ENCODE measurements at regions not wholly inside any gene's neighbourhood (a gene's known extent, or its start where the extent isn't known, plus 50 kb on each side); places are given as distances from the start of the nearest gene placed in this dataset.

- no peak overlapping the region for H3K4me3 ChIP-seq
- no peaks in the 10 kb centered on the region for H4K20me1 ChIP-seq (ENCODE audit: low read depth)
- H3K79me2 ChIP-seq (ENCODE audit: low read depth) = no peaks in the 10 kb centered on the region
- no peak overlapping the region for H3K4me2 ChIP-seq
- H3K4me3 Mint-ChIP-seq = no peak overlapping the region
- no peak overlapping the region for H3K27ac Mint-ChIP-seq
- H3K9me3 ChIP-seq (ENCODE audit: low read depth) = no peaks in the 10 kb centered on the region
- no peak overlapping the region for H3K9ac ChIP-seq
- H3K4me1 Mint-ChIP-seq = peaks cover 2% of the 10 kb centered on the region
- no peak overlapping the region for H3K27ac ChIP-seq
- H3K36me3 Mint-ChIP-seq = no peaks in the 10 kb centered on the region
- peaks cover 5% of the 10 kb centered on the region for H3K4me1 ChIP-seq
- no peaks in the 10 kb centered on the region for H3K27me3 ChIP-seq
- H3K9me3 Mint-ChIP-seq = peaks cover 2% of the 10 kb centered on the region
- H3F3A ChIP-seq (ENCODE audit: low read depth) = no peaks in the 10 kb centered on the region
- no peaks in the 10 kb centered on the region for H3K36me3 ChIP-seq
- TF ChIP-seq EZH2phosphoT487 (IDR thresholded peaks at IDR 0.05) (no peak), CTCF (IDR thresholded peaks at IDR 0.05) (no peak)
- H3K27me3 Mint-ChIP-seq (ENCODE audit: insufficient read depth, low read depth) = peaks cover 2% of the 10 kb centered on the region
- H2AFZ ChIP-seq (replicated peaks) = no peak overlapping the region
- DNase-seq (ENCODE audit: low spot score) = no peak
These were observed 160.0 kb downstream of the PIK3R1 start for GRCh38 chr5:68375540-68375939.

- H3K4me2 ChIP-seq = no peak overlapping the region
- peaks cover 2% of the 10 kb centered on the region for H3K4me1 Mint-ChIP-seq
These were observed 161.4 kb downstream of the PIK3R1 start for GRCh38 chr5:68376935-68377334.

GRCh38 chr5:68377733-68378132, 162.2 kb downstream of the PIK3R1 start:
- H3K4me2 ChIP-seq = no peak overlapping the region
- Mint-ChIP-seq H3K27me3 (ENCODE audit: insufficient read depth, low read depth) (no peaks in the 10 kb centered on the region), H3K36me3 (no peaks in the 10 kb centered on the region)

More at GRCh38 chr5:68376935-68377334, 161.4 kb downstream of the PIK3R1 start:
- no peaks in the 10 kb centered on the region for H4K20me1 ChIP-seq (ENCODE audit: low read depth)
- Mint-ChIP-seq H3K9me3 (peaks cover 2% of the 10 kb centered on the region), H3K27me3 (ENCODE audit: insufficient read depth, low read depth) (no peaks in the 10 kb centered on the region), H3K27ac (no peak overlapping the region), H3K36me3 (no peaks in the 10 kb centered on the region), H3K4me3 (no peak overlapping the region)
- no peak for DNase-seq (ENCODE audit: low spot score)
- no peaks in the 10 kb centered on the region for H3K79me2 ChIP-seq (ENCODE audit: low read depth)
- no peak overlapping the region for H3K27ac ChIP-seq
- no peaks in the 10 kb centered on the region for H3F3A ChIP-seq (ENCODE audit: low read depth)
- no peak overlapping the region for H2AFZ ChIP-seq (replicated peaks)
- peaks cover 5% of the 10 kb centered on the region for H3K4me1 ChIP-seq
- no peak overlapping the region for H3K4me3 ChIP-seq
- H3K36me3 ChIP-seq = no peaks in the 10 kb centered on the region
- no peak overlapping the region for H3K9ac ChIP-seq
- TF ChIP-seq EZH2phosphoT487 (IDR thresholded peaks at IDR 0.05) = no peak
- TF ChIP-seq CTCF (IDR thresholded peaks at IDR 0.05) = no peak
- no peak for TF ChIP-seq EZH2 (IDR thresholded peaks at IDR 0.05)
- H3K9me3 ChIP-seq (ENCODE audit: low read depth) = no peaks in the 10 kb centered on the region
- no peaks in the 10 kb centered on the region for H3K27me3 ChIP-seq

More at GRCh38 chr5:68377733-68378132, 162.2 kb downstream of the PIK3R1 start:
- no peak for TF ChIP-seq EZH2phosphoT487 (IDR thresholded peaks at IDR 0.05)
- no peak for TF ChIP-seq CTCF (IDR thresholded peaks at IDR 0.05)
- Histone ChIP-seq H3K9ac (no peak overlapping the region), H3K79me2 (ENCODE audit: low read depth) (no peaks in the 10 kb centered on the region), H3K36me3 (no peaks in the 10 kb centered on the region), H4K20me1 (ENCODE audit: low read depth) (no peaks in the 10 kb centered on the region), H3F3A (ENCODE audit: low read depth) (no peaks in the 10 kb centered on the region), H3K9me3 (ENCODE audit: low read depth) (no peaks in the 10 kb centered on the region), H3K4me1 (peaks cover 5% of the 10 kb centered on the region), H3K27ac (no peak overlapping the region), H3K27me3 (no peaks in the 10 kb centered on the region), H2AFZ (replicated peaks) (no peak overlapping the region), H3K4me3 (no peak overlapping the region)
- Mint-ChIP-seq H3K4me1 (peaks cover 2% of the 10 kb centered on the region), H3K4me3 (no peak overlapping the region), H3K9me3 (no peaks in the 10 kb centered on the region), H3K27ac (no peak overlapping the region)
- no peak for DNase-seq (ENCODE audit: low spot score)

All from neural progenitor cell (in vitro differentiated cells).